KMS-11 (cell line): ENCODE measurements at regions not wholly inside any gene's neighbourhood (a gene's known extent, or its start where the extent isn't known, plus 50 kb on each side); places are given as distances from the start of the nearest gene placed in this dataset.

ENCODE experiments used
- H2AFZ ChIP-seq: fragments of 200-600 bp; sonication (generic); 2 replicates; pipeline ENCODE4 v1.6.1; 2016; ENCODE audit warnings: antibody characterized with exemption, mixed run types, low read depth
- H3K27ac ChIP-seq: fragments of 200-600 bp; sonication (generic); 2 replicates; pipeline ENCODE4 v1.6.1; 2016; ENCODE audit warnings: mild to moderate bottlenecking, mixed run types
- H3K27me3 ChIP-seq: fragments of 200-600 bp; sonication (generic); 2 replicates; pipeline ENCODE4 v1.6.1; 2017; ENCODE audit warnings: mild to moderate bottlenecking, low read depth, mixed run types, moderate library complexity; ENCODE audit not compliant: insufficient read depth
- H3K36me3 ChIP-seq: fragments of 200-600 bp; sonication (generic); 2 replicates; pipeline ENCODE4 v1.6.1; 2017; ENCODE audit warnings: mild to moderate bottlenecking, mixed run types; ENCODE audit not compliant: insufficient read depth
- H3K4me1 ChIP-seq: fragments of 200-600 bp; sonication (generic); 2 replicates; pipeline ENCODE4 v1.6.1; 2016; ENCODE audit warnings: mild to moderate bottlenecking, low read depth, mixed run types; ENCODE audit not compliant: poor library complexity, severe bottlenecking
- H3K4me2 ChIP-seq: fragments of 200-600 bp; sonication (generic); 2 replicates; pipeline ENCODE4 v1.7.0; 2016; ENCODE audit warnings: mild to moderate bottlenecking, mixed run types
- H3K4me3 ChIP-seq: fragments of 200-600 bp; sonication (generic); IDR thresholded peaks from 2 replicates; pipeline ENCODE4 v1.6.1; 2017; ENCODE audit warnings: low read depth, low read length, mixed read lengths; ENCODE audit not compliant: insufficient read depth
- H3K79me2 ChIP-seq: fragments of 200-600 bp; sonication (generic); 2 replicates; pipeline ENCODE4 v1.6.1; 2016; ENCODE audit warnings: low read depth, mixed run types; ENCODE audit not compliant: insufficient read depth
- H3K9ac ChIP-seq: fragments of 200-600 bp; sonication (generic); 2 replicates; pipeline ENCODE4 v1.6.1; 2016; ENCODE audit warnings: mild to moderate bottlenecking, mixed run types
- H4K20me1 ChIP-seq: fragments of 200-600 bp; sonication (generic); 2 replicates; pipeline ENCODE4 v1.6.1; 2016; ENCODE audit warnings: mild to moderate bottlenecking, mixed run types; ENCODE audit not compliant: insufficient read depth
- TF ChIP-seq, protein P1 (sequence below): fragments of 200-600 bp; sonication (generic); conservative IDR thresholded peaks from 2 replicates; pipeline ENCODE4 v1.6.1; 2017; ENCODE audit warnings: low read depth, mild to moderate bottlenecking, antibody characterized with exemption, low read length, moderate library complexity, mixed read lengths

DNA sequence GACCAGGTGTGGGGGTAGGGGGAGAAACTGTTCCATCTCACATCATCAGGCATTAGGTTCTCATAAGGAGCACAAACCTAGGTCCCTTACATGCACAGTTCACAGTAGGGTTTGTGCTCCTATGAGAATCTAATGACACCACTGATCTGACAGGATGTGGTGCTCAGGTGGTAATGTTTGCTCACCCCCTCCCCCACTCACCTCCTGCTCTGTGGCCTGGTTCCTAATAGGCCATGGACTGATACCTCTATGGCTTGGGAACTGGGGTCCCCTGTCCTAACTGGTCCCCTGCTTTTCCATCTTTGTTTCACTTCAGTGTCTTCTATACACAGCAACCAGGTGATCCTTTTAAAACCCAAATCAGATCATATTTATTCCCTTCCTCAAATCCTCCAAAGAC, 267.8 kb downstream of the TNS1 start:
- TF ChIP-seq, protein P1, sequence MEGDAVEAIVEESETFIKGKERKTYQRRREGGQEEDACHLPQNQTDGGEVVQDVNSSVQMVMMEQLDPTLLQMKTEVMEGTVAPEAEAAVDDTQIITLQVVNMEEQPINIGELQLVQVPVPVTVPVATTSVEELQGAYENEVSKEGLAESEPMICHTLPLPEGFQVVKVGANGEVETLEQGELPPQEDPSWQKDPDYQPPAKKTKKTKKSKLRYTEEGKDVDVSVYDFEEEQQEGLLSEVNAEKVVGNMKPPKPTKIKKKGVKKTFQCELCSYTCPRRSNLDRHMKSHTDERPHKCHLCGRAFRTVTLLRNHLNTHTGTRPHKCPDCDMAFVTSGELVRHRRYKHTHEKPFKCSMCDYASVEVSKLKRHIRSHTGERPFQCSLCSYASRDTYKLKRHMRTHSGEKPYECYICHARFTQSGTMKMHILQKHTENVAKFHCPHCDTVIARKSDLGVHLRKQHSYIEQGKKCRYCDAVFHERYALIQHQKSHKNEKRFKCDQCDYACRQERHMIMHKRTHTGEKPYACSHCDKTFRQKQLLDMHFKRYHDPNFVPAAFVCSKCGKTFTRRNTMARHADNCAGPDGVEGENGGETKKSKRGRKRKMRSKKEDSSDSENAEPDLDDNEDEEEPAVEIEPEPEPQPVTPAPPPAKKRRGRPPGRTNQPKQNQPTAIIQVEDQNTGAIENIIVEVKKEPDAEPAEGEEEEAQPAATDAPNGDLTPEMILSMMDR, result no peak
- no peak overlapping the region for H3K9ac ChIP-seq
- H3K4me3 ChIP-seq, result no peak overlapping the region
- no peak overlapping the region for H3K27ac ChIP-seq
- H4K20me1 ChIP-seq, result no peaks in the 10 kb centered on the region
- no peak overlapping the region for H2AFZ ChIP-seq
- no peaks in the 10 kb centered on the region for H3K4me1 ChIP-seq
- no peak overlapping the region for H3K4me2 ChIP-seq
- H3K27me3 ChIP-seq, result no peaks in the 10 kb centered on the region
- H3K36me3 ChIP-seq, result no peaks in the 10 kb centered on the region
- H3K79me2 ChIP-seq, result no peaks in the 10 kb centered on the region

DNA sequence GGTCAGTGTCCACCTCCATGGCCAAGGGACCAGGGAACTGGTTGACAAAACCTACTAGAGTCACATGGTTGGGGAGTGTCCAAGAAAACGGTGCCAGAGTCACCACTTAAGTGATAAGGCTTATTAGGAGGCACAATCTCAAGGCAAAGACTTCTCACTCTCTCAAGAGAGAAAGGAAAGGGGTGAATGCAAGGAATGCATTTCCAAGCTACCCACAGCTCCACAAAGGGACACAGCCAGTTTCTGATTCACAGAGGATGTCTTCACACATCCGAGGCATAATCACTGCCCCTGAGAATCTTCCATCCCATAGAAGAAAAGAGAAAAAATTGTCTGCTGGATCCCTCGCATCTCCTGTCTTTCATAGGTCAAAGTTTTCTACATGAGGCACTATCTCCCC, 269.3 kb downstream of the TNS1 start:
- H3K27ac ChIP-seq, result no peak overlapping the region
- no peak overlapping the region for H3K4me3 ChIP-seq
- no peaks in the 10 kb centered on the region for H3K36me3 ChIP-seq
- H4K20me1 ChIP-seq, result no peaks in the 10 kb centered on the region
- H3K27me3 ChIP-seq, result no peaks in the 10 kb centered on the region
- no peak overlapping the region for H2AFZ ChIP-seq
- no peak overlapping the region for H3K9ac ChIP-seq
- no peaks in the 10 kb centered on the region for H3K4me1 ChIP-seq
- no peak overlapping the region for H3K4me2 ChIP-seq
- TF ChIP-seq, protein P1, result no peak
- no peaks in the 10 kb centered on the region for H3K79me2 ChIP-seq

DNA sequence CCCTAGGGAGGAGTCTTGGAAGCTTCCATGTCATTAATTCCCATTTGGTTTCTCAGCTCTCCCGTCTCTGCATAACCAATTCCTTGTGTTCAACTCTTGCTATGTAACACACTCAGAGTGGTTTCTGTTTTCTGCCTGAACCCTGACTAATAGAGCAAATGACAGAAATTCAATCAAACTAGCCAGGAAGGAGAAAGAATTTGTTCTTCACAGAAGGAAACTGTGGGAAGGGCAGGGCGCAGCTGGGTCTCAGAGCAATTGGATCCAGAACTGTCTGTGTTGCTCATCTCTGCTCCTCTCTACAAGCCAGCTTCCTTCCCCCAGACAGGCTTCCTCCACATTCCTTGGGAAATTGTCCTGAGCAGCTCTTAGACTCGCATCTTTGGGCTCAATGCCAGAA, 269.8 kb downstream of the TNS1 start:
- H3K36me3 ChIP-seq, result no peaks in the 10 kb centered on the region
- H4K20me1 ChIP-seq, result no peaks in the 10 kb centered on the region
- no peaks in the 10 kb centered on the region for H3K79me2 ChIP-seq
- no peaks in the 10 kb centered on the region for H3K4me1 ChIP-seq
- no peak overlapping the region for H3K4me2 ChIP-seq
- no peak overlapping the region for H3K27ac ChIP-seq
- H3K27me3 ChIP-seq, result no peaks in the 10 kb centered on the region
- H2AFZ ChIP-seq, result no peak overlapping the region
- no peak overlapping the region for H3K4me3 ChIP-seq
- TF ChIP-seq, protein P1, result no peak
- H3K9ac ChIP-seq, result no peak overlapping the region

DNA sequence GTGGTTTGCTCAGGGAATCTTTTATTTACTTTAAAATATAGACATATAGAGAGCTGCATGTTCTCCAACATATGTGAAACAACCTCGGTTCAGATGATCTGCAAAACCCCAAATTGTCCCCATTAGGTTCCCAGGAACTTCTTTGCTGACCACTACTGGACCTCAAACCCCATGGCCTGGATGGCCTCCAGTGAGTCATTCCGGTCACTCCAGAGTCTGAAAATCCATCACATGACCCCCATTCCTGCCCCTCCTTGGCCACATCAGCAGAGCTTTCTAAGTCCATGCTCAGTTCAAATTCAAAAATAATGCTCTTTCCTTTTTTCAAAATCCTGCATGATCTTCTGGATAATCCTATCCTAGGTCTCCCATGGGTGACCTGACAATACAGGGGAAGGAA, 271.0 kb downstream of the TNS1 start:
- no peak overlapping the region for H3K4me3 ChIP-seq
- no peak overlapping the region for H3K27ac ChIP-seq
- H3K9ac ChIP-seq, result no peak overlapping the region
- TF ChIP-seq, protein P1, result no peak
- H3K4me1 ChIP-seq, result no peaks in the 10 kb centered on the region
- no peaks in the 10 kb centered on the region for H3K36me3 ChIP-seq
- H3K79me2 ChIP-seq, result no peaks in the 10 kb centered on the region
- no peak overlapping the region for H2AFZ ChIP-seq
- no peaks in the 10 kb centered on the region for H4K20me1 ChIP-seq
- no peak overlapping the region for H3K4me2 ChIP-seq
- H3K27me3 ChIP-seq, result no peaks in the 10 kb centered on the region
